COLO668 (cell line): ENCODE measurements at regions not wholly inside any gene's neighbourhood (a gene's known extent, or its start where the extent isn't known, plus 50 kb on each side); places are given as distances from the start of the nearest gene placed in this dataset.

Experiments used
- DNase-seq: peaks from one replicate; lab custom pipeline; 2025; ENCODE audit not compliant: unreplicated experiment; lab: John Stamatoyannopoulos, UW

DNA sequence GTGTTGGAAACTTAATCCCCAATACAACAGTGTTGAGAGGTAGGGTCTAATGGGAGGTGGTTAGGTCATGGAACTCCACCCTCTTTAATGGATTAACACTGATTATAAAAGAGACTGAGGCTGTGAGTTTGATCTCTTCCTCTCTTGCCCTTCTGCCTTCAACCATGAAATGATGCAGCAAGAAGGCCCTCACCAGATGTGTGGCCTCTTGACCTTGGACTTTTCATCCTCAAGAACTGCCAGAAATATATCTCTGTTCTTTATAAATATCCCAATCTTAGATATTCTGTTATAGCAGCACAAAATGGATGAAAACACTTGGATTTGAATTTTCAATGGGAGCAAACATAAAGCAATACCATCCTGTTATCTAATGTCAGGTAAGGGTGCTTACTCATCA, 67.6 kb downstream of the NMUR2 start:
- DNase-seq, result no peak

DNA sequence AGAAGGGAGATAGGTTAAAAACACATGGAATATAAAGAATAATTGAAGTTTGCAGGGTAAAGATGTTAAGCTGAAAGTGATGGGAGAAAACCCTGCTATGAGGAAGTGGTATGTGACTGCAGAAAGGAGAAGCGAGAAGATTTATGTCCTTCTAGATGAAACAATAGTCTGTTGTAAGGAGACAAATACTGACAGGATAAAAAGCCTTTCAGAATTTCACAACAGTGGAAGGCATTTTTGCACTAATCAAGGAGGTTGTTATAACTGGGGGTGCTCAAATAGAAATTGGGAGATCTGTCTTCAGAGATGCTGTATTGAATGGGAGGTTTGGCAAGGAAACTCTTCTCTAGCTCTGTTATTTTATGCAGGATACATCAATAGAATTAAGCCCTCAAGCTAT, 69.6 kb downstream of the NMUR2 start:
- DNase-seq, result no peak

DNA sequence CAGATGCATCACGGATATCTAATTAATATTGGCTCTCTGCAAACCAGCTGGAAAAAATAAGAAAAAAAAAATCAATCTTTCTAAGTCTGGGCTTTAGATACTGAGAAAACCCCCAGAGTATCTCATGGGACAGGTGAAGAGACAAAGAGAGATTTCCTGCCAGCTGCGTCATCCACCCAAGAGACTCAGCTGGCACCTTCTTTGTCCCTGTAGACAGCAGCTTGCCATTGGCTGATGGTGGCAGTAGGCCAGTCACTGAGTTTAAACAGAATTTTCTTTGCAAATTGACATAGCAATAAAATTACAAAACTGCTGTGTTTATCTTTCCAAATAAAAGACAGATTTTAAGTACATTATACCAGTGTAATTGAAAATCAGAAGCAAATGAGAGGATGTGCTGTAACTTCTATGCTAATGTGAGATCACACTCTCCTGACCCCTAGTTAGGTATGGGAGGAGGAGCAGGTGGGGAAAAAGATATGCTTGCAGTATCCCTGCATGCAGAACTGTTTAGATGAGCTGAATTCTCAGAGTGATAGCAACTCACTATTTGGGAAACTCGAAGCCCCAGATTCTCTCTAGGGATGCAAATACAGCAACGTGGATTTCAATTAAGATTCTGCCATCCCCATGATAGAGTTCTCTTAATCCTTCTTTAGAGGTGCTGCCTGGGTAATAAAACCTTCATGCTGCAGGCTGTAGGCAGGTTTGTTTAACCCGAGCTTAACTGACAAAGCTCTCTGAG, 72.2 kb downstream of the NMUR2 start:
- peak; percentile 54 for DNase-seq

DNA sequence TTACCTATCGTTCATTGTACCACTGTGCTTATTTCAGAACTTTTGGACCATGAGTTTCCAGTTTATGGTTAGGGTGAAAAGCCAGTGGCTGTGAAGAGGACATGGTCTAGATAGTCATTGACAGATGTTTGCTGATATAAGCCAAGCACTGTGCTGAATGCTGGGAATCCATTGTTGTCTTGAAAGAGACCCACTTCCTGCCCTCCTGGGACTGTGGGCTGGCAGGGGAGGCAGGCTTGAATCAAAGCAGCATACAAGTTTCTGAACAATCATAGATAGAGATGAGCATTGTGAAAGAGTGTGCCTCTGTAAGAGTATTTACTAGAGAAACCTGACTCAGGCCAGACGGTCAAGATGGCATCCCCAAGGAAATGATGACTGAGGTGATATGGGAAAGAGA, 73.4 kb downstream of the NMUR2 start:
- DNase-seq, result no peak

DNA sequence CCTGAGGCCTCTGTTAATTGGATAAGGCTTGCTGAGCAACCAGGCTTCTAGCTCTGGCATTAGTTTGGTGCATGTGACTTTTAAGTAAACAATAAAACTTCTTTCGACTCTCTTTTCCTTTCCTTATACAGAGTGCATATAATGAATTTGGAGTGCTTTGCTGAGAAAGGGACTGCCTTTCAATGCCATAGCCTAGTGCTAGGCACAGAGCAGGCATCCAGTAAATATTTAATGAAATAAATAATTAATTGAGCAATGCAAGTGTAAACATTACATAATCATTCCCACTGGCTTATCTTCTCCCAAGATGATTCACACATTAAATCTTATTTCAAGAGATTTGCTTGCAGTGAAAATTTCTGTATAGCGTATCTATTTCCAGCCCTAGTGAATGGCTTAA, 74.1 kb downstream of the NMUR2 start:
- no peak for DNase-seq

DNA sequence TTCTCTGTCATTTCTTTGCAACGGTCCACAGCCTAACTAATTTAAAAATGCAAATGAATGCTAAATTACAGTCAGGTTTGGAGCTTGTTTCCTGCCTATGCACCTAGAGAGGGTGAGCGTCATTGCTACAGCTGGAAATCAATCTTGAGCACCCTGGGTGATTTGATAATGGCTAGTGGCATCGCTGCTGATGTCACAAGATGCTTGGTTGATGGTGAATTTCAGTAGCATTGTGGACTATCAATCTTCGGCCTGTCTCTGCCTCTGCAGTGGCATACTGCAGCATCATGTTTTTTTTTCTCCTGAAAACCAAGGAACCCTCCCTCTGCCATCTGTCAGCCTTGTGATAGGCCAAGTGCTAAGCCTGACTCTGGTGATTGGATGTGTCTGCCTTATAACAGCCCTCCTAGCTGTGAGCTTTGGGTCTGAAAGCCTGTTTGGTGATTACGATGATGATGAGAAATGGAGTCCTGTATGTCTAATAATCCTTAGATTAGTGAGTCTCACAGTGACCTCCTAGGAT, 75.3 kb downstream of the NMUR2 start:
- no peak for DNase-seq

DNA sequence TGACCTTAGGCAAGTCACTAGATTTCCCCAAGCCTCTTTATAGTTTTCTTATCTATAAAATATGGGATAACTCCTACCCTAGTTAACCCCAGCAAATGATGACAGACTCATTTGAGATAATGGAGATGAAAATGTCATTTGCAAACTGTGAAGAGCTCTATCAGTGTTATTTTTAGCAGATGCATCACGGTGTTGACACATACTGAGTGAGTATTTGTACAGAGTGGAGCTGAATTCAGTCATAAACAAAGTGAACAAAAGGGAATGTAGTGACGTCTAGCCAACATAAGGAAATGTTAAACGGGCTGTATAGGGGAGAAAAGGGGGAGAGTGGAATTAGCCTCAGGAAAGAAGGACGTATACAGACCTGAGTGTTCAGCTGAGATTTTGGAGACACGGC, 75.9 kb downstream of the NMUR2 start:
- DNase-seq, result peak; percentile 4

DNA sequence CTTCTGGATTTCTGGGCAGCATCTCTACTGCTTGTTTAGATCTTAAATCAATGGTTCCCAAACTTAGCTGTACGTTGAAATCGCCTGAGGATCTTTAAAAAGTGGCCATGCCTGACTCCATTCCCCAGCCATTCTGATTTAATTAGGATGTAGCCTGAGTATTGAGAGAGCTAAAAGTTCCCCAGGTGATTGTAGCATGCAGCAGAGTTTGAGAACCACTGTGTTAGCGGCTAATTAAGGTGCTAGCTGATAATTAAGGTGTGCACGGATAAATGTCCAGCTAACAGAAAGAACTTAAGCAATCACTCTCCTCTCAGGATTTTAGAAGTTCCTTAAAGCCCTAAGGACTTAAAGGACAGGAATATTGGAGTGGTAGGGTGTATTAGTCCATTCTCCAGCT, 89.1 kb downstream of the NMUR2 start:
- DNase-seq, result no peak

DNA sequence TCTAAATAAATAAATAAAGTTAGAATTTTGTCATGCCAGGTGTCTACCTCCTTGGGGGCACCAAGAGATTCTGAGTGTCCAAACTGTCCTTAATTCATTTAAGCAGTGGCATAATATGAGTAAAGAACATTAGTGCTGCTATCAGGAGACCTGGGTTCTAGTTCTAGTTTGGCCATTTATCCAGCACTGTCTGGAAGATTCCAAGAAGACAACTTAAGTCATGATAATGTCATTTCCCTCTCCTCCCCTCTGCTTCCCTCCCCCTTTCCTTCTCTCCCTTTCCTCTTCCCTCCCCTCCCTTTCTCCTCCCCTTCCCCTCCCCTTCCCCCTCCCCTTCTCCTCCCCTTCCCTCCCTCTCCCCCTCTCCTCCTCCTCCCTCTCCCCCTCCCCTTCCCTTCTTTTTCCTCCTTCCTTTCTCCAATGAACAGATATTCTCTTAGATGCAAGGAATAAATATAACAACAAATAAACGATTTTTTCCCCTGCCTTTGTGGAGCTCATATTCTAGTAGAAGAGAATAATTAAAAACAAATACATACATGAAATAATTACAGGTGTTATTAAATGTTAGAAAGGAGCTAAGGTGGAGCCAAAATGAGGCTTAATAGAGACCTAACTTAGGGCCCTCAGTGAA, 90.8 kb downstream of the NMUR2 start:
- no peak for DNase-seq

DNA sequence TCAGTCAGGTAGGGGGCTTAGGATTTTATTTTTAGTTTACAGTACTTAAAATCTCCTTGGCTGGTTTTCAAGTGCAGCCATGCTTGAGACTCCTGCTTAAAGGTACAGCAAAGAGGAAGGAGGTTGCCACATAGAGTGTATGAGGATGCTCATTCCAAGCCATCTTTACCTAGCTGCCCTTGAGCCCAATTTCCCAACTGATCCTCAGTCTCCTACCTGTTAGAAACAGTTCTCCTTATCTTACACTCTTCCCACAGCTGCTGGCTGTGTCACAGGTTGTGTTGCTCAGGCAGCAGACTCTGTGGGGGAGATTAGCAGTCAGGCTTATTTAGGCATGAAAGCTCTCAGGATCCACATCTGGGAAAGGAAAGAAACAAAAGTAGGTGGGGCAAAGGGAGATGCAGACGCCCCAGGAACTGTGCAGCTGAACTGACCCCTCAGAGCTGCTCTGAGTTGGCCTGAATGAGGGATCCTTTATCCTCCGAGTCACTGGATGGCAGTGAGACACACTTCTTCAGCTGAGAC, 95.1 kb downstream of the NMUR2 start:
- no peak for DNase-seq

DNA sequence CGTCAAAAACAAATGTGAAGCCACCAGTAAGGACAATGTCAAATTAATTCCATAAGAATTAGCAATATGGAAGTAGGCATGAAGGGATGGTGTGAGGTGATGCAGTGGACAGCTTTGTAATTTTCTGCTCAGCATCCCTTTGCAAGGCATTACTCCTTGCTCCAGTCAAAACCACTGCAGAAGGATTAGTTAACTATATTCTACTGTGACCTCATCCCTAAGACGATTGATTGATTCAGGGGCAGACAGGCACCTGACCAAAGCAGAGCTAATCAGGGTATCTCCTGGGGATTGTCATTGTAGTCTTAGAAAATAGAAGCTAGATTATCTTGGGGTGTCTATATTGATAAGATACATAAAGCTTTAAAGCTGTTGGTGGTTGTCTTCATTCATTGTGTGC, 98.7 kb downstream of the NMUR2 start:
- no peak for DNase-seq

DNA sequence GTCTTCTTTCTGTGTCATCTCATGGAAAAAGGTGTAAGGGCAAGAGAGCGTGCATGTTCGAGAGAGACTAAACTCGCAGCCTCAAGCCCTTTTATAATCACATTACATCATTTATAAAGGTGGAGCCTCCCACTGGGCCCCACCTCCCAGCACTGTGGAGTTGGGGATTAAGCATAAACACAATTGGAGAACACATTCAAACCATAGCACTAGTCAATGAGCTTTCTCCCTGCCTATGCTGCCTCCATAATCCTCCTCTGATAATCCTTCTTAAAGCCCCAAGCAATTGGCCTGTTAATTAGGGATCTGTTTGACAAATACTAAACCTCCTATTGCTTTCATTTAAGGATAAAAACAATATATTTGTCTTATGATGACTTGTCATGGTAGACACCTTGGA, 99.6 kb downstream of the NMUR2 start:
- DNase-seq, result no peak

DNA sequence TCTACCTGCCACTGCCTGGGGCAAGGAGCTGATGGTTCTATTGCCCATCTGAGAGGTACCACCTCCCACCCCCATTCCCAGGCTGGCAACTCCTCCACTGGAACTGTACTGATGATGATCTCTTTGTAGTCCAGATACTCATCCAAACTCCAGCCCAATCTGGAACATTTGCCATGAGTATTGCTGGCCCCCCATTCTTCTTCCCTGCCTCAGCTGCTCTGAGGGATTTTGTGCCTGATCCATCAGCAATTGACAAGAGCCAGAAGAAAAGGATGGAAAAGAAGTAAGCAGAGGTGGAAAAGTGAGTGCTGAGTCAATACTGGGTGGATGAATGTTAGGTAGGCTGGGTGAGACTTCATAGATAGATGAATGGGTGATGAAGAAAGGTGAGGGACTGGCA, 101.2 kb downstream of the NMUR2 start:
- DNase-seq, result no peak

DNA sequence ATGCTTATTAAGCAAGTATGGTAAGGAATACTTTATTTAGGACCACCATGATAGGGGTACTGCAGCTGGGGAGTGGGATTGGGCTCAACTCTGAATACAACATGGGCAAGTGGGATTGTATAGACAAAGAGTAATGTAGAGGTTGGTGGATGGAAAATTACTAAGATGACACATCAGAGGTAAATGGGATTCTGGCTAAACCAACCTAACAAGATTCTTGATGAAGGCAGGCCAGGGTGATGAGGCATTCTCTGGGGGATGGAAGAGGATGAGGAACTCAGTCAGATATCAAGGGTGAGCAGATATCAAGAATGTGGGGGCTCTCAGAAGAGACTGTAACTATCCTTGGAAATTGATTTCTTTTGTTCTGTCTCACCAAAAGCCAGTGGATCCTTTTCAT, 107.2 kb downstream of the NMUR2 start:
- DNase-seq, result no peak

DNA sequence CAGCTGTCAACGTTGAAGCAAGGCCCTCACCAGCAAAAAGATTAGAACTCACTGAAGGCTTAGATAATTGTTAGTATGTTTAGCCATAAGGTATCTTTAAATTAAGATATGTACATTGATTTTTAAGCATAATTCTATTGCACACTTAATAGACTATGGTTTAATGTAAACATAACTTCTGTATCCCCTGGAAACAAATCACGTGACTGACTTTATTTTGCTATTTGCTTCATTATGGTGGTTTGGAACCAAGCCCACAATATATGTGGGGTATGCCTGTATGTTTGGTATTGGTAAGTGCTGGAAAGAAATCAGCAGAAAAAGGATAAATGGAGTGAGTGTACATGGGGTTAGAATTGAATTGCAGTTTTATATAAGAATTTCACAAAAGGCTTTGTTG, 111.9 kb downstream of the NMUR2 start:
- DNase-seq, result no peak

DNA sequence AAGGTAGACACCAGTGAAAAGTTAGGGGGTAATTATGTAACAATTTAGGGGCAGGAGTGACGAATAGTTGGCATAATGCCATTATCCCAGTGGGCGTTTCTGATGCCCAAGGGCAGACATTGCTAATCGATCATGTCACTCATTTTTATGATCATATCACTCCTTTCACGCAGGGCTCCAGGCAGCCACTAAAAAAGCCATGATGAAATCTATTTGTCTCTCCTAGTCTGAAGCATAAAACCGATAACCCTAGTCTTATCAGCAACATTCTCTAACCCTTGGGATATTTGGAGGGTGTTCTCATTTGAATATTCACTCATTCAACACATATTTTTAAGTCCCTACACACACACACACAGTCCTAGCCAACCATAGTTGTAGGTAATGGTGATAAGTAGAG, 114.9 kb downstream of the NMUR2 start:
- DNase-seq, result no peak

DNA sequence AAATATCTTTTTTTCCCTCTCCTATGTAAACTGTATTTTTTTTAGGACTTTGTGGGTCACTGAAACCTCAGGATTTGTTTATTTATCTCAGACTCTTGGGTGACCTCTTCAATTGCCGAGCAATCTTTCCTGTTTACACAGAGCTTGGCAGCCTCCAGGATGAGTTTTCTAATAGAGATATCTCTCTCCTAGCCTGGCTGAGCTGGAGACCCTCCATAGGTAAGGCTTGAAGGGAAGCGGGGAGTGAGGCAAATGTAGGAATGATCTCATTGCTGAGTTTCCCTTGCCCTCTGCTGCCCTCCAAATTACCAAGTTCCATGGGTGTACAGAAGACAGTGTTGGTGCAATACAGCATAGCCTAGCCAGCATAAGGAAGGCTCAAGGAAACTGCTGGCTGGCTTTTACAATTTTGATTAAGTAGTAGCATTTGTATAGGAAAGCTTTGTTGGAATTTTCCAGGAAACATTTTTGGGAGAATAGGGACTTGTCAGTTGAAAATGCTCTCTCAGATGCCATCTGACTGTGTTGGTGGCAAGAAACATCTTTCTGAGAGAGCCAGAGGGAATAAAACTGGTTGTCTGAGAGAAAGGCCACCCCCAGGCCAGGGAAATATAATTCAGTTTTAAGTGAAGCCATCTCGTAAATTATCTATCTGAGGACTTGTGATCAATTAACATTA, 116.0 kb downstream of the NMUR2 start:
- no peak for DNase-seq

DNA sequence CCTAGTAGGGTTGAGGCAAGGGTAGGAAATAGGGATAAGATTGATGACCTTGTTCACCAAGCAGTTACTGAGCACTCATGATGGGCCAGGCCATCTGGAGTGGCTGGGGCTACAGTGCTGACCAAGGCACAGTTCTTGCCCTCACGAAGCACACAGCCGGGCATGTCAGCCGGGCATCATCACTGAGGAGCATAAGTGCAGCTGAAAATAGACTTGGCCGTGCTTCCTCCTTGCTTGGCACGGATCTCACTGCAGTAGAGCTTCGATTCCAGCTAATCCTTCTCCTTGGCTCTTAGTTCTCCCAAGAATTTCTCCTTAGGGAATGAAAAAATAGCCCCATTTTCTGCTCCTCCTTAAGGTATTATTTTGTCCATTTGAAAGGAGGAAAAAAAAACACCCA, 116.6 kb downstream of the NMUR2 start:
- DNase-seq, result no peak

DNA sequence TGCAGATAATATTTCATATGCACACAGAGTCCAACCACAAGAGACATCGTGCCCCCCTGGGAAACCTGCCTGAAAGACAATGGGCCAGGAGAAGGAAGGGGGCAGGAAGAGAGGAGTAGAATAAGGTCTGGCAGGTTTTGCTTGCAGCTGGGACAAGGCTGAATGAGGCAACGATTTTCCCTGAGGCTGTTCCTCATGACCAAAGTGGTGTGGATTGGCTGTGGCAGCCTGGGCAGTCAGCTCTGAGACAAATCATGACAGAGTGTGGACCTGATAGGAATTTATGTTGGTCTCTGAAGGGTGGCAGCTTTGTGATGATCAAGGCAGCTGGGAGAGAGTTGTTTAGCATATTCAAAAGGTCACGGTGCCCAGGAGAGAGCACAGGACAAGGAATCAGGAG, 119.3 kb downstream of the NMUR2 start:
- no peak for DNase-seq

DNA sequence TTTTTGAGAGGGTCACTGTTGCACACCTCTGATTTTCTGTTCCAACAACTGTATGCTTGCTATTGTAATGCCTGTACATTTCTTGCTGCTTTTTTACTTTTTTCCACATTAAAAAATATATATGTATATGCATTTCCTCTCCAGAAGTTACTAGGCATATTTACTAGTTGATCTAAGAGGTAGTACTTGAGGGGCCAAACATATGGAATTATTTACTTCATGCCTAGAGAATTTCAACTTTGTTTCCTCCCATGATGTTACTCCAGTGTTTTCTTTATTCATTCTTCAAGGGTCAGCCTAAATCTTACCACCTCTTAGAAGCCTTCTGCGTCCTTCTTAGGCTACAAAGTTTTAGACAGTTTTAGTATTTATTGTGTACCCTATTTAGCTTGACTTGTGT, 122.7 kb downstream of the NMUR2 start:
- DNase-seq, result no peak

DNA sequence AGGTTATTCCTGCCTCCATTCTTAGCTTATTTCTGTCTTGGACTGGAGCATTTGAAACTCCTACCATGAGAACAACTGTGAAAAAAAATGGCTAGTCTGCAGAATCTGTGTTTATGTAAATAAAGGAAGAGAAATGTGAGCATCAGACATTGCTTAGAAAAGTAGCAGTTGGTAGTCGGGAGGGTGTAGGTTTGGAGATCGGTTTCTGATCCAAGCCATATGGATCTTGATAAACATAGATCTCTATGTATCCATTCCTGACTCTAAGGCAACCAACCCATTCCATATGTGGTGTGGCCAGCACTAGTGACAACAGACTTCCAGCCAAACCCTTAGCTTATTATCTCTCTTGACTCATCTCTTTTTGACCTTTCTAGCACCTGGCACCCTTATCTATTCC, 127.1 kb downstream of the NMUR2 start:
- no peak for DNase-seq

DNA sequence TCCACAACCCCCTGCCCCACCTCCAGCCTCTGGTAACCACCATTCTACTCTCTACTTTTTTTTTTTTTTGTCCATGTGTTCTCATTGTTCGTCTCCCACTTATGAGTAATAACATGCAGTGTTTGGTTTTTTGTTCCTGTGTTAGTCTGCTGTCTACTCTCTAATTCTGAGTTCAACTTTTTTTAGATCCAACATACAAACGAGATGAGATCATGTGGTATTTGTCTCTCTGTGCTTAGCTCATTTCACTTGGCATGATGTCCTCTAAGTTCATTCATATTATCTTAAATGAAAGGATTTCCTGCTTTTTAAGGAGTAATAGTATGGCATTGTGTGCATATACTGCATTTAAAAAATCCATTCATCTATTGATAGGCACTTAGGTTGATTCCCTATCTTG, 130.9 kb downstream of the NMUR2 start:
- no peak for DNase-seq
